Spleen (tissue), 11 donors: ENCODE measurements at regions not wholly inside any gene's neighbourhood (a gene's known extent, or its start where the extent isn't known, plus 50 kb on each side); places are given as distances from the start of the nearest gene placed in this dataset.

ENCODE experiments used
- DNase-seq: peaks from one replicate; pipeline ENCODE4 v3.0.0-alpha.2; 2020
- H3K27ac ChIP-seq, 8 donors: fragments of 200-600 bp; sonication (generic) in 7 of 8; 1 replicate in 4 of 8; 2 replicates in 4 of 8; pipeline versions ENCODE4 v1.5.0 to v1.8.0; 2016 to 2021; ENCODE audit warnings: inconsistent platforms in 4 of 8, mild to moderate bottlenecking in 4 of 8, moderate library complexity in 1 of 8
- H3K27me3 ChIP-seq, 7 donors: fragments of 200-600 bp; sonication (generic) in 6 of 7; replicated peaks in 1 of 7; 1 replicate in 4 of 7; 2 replicates in 3 of 7; pipeline versions ENCODE4 v1.5.0 to v1.8.0; 2016 to 2021; ENCODE audit warnings: inconsistent platforms in 3 of 7, mild to moderate bottlenecking in 1 of 7
- H3K36me3 ChIP-seq, 6 donors: fragments of 200-600 bp; sonication (generic) in 5 of 6; 1 replicate in 4 of 6; 2 replicates in 2 of 6; pipeline versions ENCODE4 v1.5.0 to v1.8.0; 2016 to 2021; ENCODE audit warnings: inconsistent platforms in 2 of 6
- H3K4me1 ChIP-seq, 6 donors: fragments of 200-600 bp; sonication (generic) in 5 of 6; 1 replicate in 3 of 6; 2 replicates in 3 of 6; pipeline versions ENCODE4 v1.5.0 to v1.8.0; 2016 to 2021; ENCODE audit warnings: inconsistent platforms in 3 of 6
- H3K4me3 ChIP-seq, 8 donors: fragments of 200-600 bp; sonication (generic) in 7 of 8; 1 replicate in 4 of 8; 2 replicates in 4 of 8; pipeline versions ENCODE4 v1.5.0 to v1.8.0; 2016 to 2021; ENCODE audit warnings: inconsistent platforms in 4 of 8, mild to moderate bottlenecking in 4 of 8, moderate library complexity in 2 of 8
- H3K9me3 ChIP-seq, 8 donors: fragments of 200-600 bp; sonication (generic) in 7 of 8; 1 replicate in 4 of 8; 2 replicates in 4 of 8; pipeline versions ENCODE4 v1.5.0 to v1.8.0; 2016 to 2021; ENCODE audit warnings: inconsistent platforms in 4 of 8
- POLR2A ChIP-seq, 3 donors: fragments of 450-650 bp; IDR thresholded peaks; one replicate each; pipeline ENCODE4 v1.5.1; 2017; ENCODE audit warnings: antibody characterized with exemption in 3 of 3, mild to moderate bottlenecking in 1 of 3
- POLR2AphosphoS5 ChIP-seq, 3 donors: sonication (generic); formaldehyde crosslinking; IDR thresholded peaks; one replicate each; pipeline ENCODE4 v1.5.1; 2017; ENCODE audit warnings: antibody characterized with exemption in 3 of 3
- WGBS, 5 donors: extraction: QIAGEN DNeasy Blood & Tissue Kit in 3 of 5; methylation state at CpG; one replicate each; pipeline versions ENCODE4 v1.1.5 to v1.1.7; 2013 to 2018; 5-methylcytosine and 5-hydroxymethylcytosine counted together
- intact Hi-C: fragments of 100-400 bp; cut with DNase I; formaldehyde crosslinking; loops from one replicate; pipeline ENCODE4 v1.15.0; 2023; ENCODE audit warnings: low total_unique reads
- TF ChIP-seq, protein P1 (sequence below), 11 experiments: fragments of 200-600 bp in 7 of 11; fragments of 450-650 bp in 4 of 11; sonication (generic) in 4 of 11; IDR thresholded peaks in 8 of 11; conservative IDR thresholded peaks in 3 of 11; 1 replicate in 7 of 11; 2 replicates in 4 of 11; pipeline versions ENCODE4 v1.4.0 to v1.8.0; 2016 to 2021; ENCODE audit warnings: antibody characterized with exemption in 11 of 11, inconsistent platforms in 4 of 11, mild to moderate bottlenecking in 1 of 11
- donor health status: healthy with polysubstance abuse.
- donor health status: DM: no; HTN: no; CAD: no; lungs with moderate emphysema.
- donor health status: DM: no; HTN: no; CAD: no.
- donor health status: Bipolar disorder and iron deficiency.
- donor health status: healthy.
- donor health status: DM: no; HTN: no; CAD: no.
- donor health status: DM: yes; HTN: yes; CAD: no.

DNA sequence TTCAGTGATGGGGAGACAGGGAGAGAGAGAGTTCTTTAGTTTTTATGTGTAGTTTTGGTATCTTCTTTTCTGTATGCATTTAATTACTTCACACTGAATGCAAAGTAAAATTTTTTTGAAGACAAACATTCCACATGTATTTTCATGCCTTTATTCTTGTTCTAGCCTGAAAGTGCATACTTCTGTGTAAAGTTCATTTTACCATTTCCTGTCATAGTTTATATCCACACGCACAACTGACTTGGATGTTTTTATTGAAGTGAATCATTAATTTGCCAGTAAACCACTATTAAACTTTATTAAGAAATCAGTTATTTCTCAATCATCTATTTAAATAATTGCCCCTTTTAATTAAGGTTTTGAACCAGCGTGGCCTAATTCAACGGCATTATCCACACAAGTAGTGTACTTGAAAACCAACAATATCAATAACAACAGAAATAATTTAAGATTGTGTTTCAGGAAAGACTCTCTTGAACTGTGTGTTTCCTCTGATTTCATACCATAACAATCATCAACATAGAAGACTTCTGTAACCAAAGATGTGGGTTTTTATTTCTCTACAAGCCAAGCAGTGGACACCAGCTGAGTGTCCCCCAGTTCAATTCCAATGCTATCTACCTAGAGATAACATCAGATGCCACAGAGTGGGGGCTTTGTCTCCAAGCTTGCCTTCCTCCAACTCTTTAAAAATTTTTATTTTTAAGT lies 512.7 kb upstream of the JAG1 start:
- no peak for DNase-seq
- TF ChIP-seq POLR2AphosphoS5 (IDR thresholded peaks at IDR 0.05), result no peak
- TF ChIP-seq POLR2A (IDR thresholded peaks at IDR 0.05), result no peak
- TF ChIP-seq, protein P1, sequence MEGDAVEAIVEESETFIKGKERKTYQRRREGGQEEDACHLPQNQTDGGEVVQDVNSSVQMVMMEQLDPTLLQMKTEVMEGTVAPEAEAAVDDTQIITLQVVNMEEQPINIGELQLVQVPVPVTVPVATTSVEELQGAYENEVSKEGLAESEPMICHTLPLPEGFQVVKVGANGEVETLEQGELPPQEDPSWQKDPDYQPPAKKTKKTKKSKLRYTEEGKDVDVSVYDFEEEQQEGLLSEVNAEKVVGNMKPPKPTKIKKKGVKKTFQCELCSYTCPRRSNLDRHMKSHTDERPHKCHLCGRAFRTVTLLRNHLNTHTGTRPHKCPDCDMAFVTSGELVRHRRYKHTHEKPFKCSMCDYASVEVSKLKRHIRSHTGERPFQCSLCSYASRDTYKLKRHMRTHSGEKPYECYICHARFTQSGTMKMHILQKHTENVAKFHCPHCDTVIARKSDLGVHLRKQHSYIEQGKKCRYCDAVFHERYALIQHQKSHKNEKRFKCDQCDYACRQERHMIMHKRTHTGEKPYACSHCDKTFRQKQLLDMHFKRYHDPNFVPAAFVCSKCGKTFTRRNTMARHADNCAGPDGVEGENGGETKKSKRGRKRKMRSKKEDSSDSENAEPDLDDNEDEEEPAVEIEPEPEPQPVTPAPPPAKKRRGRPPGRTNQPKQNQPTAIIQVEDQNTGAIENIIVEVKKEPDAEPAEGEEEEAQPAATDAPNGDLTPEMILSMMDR (IDR thresholded peaks at IDR 0.05 in 8 of 11, conservative IDR thresholded peaks at IDR 0.05 in 3 of 11), result no peak
- intact Hi-C loops, result no loop called here
- no peak overlapping the region for H3K27ac ChIP-seq
- H3K36me3 ChIP-seq, result no peaks in the 10 kb centered on the region
- no peaks in the 10 kb centered on the region for H3K27me3 ChIP-seq
- WGBS, 5 donors, result 46 to 75% (median 63%) methylated on average over 3 of the region's 3 CpGs
- no peak overlapping the region for H3K4me3 ChIP-seq
- H3K9me3 ChIP-seq, result peaks cover 0 to 14% (median 10%) of the 10 kb centered on the region in 8 donors
- no peaks in the 10 kb centered on the region for H3K4me1 ChIP-seq

DNA sequence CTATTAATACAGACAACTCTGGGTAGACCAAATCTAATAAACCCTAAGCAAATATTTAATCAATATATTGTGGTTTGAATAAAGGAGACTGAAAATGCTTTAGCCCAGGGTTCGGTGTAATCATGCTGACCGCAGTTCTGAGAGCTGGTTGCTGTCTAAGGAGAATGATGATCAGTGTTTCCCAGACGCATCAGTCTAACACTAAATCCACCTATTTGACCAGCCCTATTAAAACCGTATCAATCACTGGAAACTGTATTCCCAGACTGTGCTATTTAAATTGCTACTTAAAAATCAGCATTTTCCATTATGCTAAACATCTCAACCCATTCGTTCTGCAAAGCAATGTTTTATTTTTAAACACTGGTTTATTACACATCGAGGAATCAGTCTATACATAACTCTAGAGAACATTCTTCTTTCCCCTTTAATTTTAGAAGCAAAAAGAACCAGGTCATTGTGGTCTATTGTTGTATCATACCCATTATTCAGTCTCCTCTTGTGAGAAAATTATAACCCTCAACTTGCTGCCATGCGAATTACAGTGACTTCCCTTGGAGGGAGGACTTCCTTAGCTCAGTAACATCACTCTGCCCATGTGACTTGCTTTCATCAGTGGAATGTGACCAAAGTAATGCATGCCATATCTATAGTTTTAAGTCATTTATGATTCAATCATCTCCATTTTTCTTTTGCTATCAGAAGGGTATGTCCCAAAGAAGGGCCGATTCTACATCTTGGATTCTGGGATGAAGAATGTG lies 515.2 kb upstream of the JAG1 start:
- 74 to 91% (median 81%) methylated on average over 8 of the region's 8 CpGs for WGBS, 5 donors
- intact Hi-C loops, result no loop called here
- Histone ChIP-seq H3K27me3 (no peaks in the 10 kb centered on the region), H3K4me1 (no peaks in the 10 kb centered on the region), H3K9me3 (peaks cover 0 to 14% (median 6%) of the 10 kb centered on the region in 8 donors), H3K27ac (no peak overlapping the region), H3K4me3 (no peak overlapping the region), H3K36me3 (no peaks in the 10 kb centered on the region)
- TF ChIP-seq, protein P1 (IDR thresholded peaks at IDR 0.05 in 8 of 11, conservative IDR thresholded peaks at IDR 0.05 in 3 of 11), result no peak
- TF ChIP-seq POLR2A (IDR thresholded peaks at IDR 0.05), result no peak
- no peak for TF ChIP-seq POLR2AphosphoS5 (IDR thresholded peaks at IDR 0.05)
- DNase-seq, result no peak

DNA sequence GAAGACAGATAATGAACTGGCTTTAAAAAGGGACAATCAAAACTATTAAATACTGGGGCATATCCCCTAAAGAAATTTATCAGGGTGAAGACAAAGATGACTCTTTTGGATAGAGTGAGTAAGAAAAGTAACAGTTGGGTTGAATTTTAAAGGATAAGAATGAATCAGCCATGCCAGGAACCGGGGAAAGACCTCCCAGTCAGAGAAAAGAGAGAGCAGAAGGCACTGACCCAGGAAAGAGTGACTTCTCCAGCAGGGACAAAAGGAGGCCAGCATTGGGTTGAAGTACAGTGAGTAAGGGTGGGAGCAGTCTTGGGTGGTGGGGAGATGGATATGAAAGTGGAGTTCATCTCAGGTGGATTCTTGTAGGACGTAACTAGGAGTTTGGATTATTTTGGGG lies 516.9 kb upstream of the JAG1 start:
- intact Hi-C loops, result no loop called here
- Histone ChIP-seq H3K9me3 (peaks cover 0 to 5% (median 0%) of the 10 kb centered on the region in 8 donors), H3K4me1 (no peaks in the 10 kb centered on the region), H3K36me3 (no peaks in the 10 kb centered on the region), H3K27ac (no peak overlapping the region), H3K4me3 (no peak overlapping the region), H3K27me3 (no peaks in the 10 kb centered on the region)
- DNase-seq, result no peak
- 82 to 91% (median 87%) methylated on average over 2 of the region's 2 CpGs for WGBS, 5 donors
- TF ChIP-seq, protein P1 (IDR thresholded peaks at IDR 0.05 in 8 of 11, conservative IDR thresholded peaks at IDR 0.05 in 3 of 11), result no peak
- TF ChIP-seq POLR2AphosphoS5 (IDR thresholded peaks at IDR 0.05) (no peak), POLR2A (IDR thresholded peaks at IDR 0.05) (no peak)

DNA sequence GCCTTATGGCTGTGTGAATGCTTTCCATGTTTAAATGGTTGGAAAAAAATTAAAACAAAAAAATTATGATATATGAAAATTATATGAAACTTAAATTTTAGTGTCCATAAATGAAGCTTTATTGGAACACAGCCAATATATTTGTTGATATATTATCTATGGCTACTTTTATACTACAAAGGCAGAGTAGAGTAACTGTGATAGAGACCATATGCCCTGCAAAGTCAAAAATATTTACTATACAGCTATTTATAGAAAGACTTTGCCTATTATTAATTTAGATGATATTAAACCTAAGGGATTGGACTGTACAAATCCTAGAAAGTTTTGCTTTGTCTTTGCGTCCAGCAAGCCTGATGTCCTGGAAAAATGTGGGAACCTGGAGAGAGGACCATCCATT lies 518.3 kb upstream of the JAG1 start:
- 94 to 100% (median 95%) methylated on average over 1 of the region's 1 CpG for WGBS, 5 donors
- TF ChIP-seq, protein P1 (IDR thresholded peaks at IDR 0.05 in 8 of 11, conservative IDR thresholded peaks at IDR 0.05 in 3 of 11), result no peak
- TF ChIP-seq POLR2A (IDR thresholded peaks at IDR 0.05) (no peak), POLR2AphosphoS5 (IDR thresholded peaks at IDR 0.05) (no peak)
- H3K27me3 ChIP-seq, result no peaks in the 10 kb centered on the region
- H3K4me3 ChIP-seq, result no peak overlapping the region
- no peak overlapping the region for H3K27ac ChIP-seq
- H3K36me3 ChIP-seq, result no peaks in the 10 kb centered on the region
- no peak for DNase-seq
- H3K9me3 ChIP-seq, result no peaks in the 10 kb centered on the region
- H3K4me1 ChIP-seq, result peaks cover 0 to 6% (median 0%) of the 10 kb centered on the region in 6 donors
- intact Hi-C loops, result no loop called here
